Kidney epithelial cell (primary cell): ENCODE measurements at regions not wholly inside any gene's neighbourhood (a gene's known extent, or its start where the extent isn't known, plus 50 kb on each side); places are given as distances from the start of the nearest gene placed in this dataset.
A peak's percentile ranks its signal among the peaks of the same experiment; 100 is the strongest.

Source experiments
- DNase-seq: peaks from one replicate; pipeline ENCODE4 v3.0.0-alpha.2; 2010; ENCODE audit warnings: low read depth
- H3K27me3 ChIP-seq: 2 replicates; pipeline ENCODE4 v1.6.0; 2011; ENCODE audit warnings: low read length; ENCODE audit not compliant: control insufficient read depth, insufficient read depth
- H3K36me3 ChIP-seq: 2 replicates; pipeline ENCODE4 v1.5.1; 2011; ENCODE audit warnings: low read length; ENCODE audit not compliant: control insufficient read depth, insufficient read depth
- H3K4me3 ChIP-seq: 2 replicates; pipeline ENCODE4 v1.5.1; 2011; ENCODE audit warnings: low read depth, mild to moderate bottlenecking, control low read depth, low read length
- CTCF ChIP-seq: IDR thresholded peaks from 2 replicates; pipeline ENCODE4 v1.5.1; 2011; ENCODE audit warnings: mild to moderate bottlenecking, moderate library complexity, low read length, control low read depth, inconsistent platforms; ENCODE audit not compliant: insufficient read depth, poor library complexity, severe bottlenecking

- H3K4me3 ChIP-seq: no peak overlapping the region
- H3K27me3 ChIP-seq: no peaks in the 10 kb centered on the region
- TF ChIP-seq CTCF: no peak
- no peaks in the 10 kb centered on the region for H3K36me3 ChIP-seq
- no peak for DNase-seq
Observed at GRCh38 chr4:104025251-104025650, 305.5 kb upstream of the TACR3 start.

- Histone ChIP-seq H3K36me3 (no peaks in the 10 kb centered on the region), H3K27me3 (no peaks in the 10 kb centered on the region), H3K4me3 (no peak overlapping the region)
- DNase-seq: no peak
- TF ChIP-seq CTCF: no peak
Observed at GRCh38 chr4:104022831-104023230, 303.0 kb upstream of the TACR3 start.

GRCh38 chr4:104022226-104022625 is 302.4 kb upstream of the TACR3 start:
- Histone ChIP-seq H3K36me3 (no peaks in the 10 kb centered on the region), H3K27me3 (no peaks in the 10 kb centered on the region), H3K4me3 (no peak overlapping the region)
- no peak for DNase-seq
- TF ChIP-seq CTCF: no peak

- Histone ChIP-seq H3K4me3 (no peak overlapping the region), H3K36me3 (no peaks in the 10 kb centered on the region), H3K27me3 (no peaks in the 10 kb centered on the region)
- TF ChIP-seq CTCF: no peak
- DNase-seq: no peak
Observed at GRCh38 chr4:104020641-104021040, 300.9 kb upstream of the TACR3 start.

GRCh38 chr4:104017213-104017612 is 297.4 kb upstream of the TACR3 start:
- DNase-seq: no peak
- Histone ChIP-seq H3K27me3 (no peaks in the 10 kb centered on the region), H3K4me3 (no peak overlapping the region), H3K36me3 (no peaks in the 10 kb centered on the region)
- no peak for TF ChIP-seq CTCF

GRCh38 chr4:104015680-104016079 is 295.9 kb upstream of the TACR3 start:
- Histone ChIP-seq H3K27me3 (no peaks in the 10 kb centered on the region), H3K36me3 (no peaks in the 10 kb centered on the region), H3K4me3 (no peak overlapping the region)
- DNase-seq: no peak
- TF ChIP-seq CTCF: peak; percentile 39
